ENCODE measurements at regions not wholly inside any gene's neighbourhood (a gene's known extent, or its start where the extent isn't known, plus 50 kb on each side); places are given as distances from the start of the nearest gene placed in this dataset.
"Not testable (repeated sequence)": the region's sequence is repeated elsewhere in the genome, so short reads cannot be mapped to it uniquely, and the experiment has no call there.

DNA sequence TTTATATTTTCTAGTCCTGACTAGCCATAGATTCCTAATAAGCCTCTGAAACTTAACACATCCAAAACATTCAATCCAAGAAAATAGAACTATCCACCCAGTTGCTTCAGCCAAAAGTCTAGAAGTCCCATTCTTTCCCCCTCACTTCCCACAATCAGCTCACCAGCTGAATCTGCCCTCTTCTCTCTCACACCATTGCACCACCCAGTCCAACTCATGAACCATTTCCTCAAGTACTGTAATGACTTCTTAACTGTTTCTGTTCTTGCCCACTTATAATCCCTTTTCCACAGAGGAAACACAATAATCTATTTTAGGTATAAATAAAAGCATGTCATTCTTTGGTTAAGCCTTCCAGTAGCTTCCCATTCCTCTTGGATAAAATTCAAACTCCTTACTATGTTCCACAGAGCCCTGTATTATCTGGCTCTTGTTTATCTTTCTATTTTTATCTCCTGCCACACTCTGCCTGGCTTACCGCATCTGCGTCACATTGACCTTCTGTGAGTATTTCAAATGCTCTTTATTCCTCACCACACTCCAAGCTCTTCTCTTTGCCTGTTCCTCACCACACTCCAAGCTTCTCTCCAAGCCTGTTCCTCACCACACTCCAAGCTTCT lies 205.9 kb upstream of the FRG1 start:
- TF ChIP-seq, protein P1, sequence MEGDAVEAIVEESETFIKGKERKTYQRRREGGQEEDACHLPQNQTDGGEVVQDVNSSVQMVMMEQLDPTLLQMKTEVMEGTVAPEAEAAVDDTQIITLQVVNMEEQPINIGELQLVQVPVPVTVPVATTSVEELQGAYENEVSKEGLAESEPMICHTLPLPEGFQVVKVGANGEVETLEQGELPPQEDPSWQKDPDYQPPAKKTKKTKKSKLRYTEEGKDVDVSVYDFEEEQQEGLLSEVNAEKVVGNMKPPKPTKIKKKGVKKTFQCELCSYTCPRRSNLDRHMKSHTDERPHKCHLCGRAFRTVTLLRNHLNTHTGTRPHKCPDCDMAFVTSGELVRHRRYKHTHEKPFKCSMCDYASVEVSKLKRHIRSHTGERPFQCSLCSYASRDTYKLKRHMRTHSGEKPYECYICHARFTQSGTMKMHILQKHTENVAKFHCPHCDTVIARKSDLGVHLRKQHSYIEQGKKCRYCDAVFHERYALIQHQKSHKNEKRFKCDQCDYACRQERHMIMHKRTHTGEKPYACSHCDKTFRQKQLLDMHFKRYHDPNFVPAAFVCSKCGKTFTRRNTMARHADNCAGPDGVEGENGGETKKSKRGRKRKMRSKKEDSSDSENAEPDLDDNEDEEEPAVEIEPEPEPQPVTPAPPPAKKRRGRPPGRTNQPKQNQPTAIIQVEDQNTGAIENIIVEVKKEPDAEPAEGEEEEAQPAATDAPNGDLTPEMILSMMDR (IDR thresholded peaks at IDR 0.05): not testable (repeated sequence)
- not testable (repeated sequence) for TF ChIP-seq POLR2A (IDR thresholded peaks at IDR 0.05)
